ENCODE measurements at regions not wholly inside any gene's neighbourhood (a gene's known extent, or its start where the extent isn't known, plus 50 kb on each side); places are given as distances from the start of the nearest gene placed in this dataset.

DNA sequence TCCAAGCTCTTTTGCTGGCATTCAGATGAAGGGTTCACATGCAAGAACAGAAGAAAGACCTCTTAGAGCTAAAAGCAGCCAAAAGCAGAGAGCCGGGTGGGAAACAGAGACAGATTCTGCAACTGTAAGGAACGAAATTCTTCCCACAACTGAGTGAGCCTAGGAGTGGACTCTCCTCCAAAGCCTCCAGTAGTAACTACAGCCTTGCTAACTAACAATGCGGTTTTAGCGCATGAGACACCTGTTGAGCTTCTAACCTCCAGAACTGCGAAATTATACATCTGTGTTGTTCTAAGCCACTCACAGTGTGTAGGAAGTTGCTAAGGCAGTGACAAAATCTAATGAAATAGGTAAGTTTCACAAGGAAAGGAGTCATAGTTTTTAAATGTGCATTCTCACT is 98.1 kb upstream of the SLITRK1 start:
- no peak for DNase-seq

DNA sequence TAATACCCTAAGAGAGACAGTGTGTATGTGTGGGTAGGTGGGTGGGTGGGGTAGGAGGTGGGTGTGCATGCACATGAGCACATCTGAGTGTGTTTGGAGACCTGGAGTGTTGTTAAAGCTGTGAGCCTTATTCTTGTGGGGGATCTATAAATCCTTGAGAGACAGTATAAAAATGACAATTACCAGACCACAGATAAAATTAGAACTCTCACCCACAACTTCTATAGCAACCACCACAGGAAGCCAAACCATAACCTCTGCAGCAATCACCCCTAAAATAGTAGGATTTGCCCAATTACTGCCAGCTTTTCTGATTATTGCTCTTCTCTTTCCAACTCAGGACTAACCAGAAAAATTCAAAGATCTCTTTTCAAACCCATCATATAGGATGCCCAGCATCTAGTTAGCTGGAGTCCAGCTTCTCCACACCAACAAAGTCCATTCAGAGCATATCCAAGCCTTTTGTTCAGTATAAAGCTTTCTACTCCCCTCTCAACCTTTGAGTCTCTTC is 93.4 kb upstream of the SLITRK1 start:
- DNase-seq: no peak

DNA sequence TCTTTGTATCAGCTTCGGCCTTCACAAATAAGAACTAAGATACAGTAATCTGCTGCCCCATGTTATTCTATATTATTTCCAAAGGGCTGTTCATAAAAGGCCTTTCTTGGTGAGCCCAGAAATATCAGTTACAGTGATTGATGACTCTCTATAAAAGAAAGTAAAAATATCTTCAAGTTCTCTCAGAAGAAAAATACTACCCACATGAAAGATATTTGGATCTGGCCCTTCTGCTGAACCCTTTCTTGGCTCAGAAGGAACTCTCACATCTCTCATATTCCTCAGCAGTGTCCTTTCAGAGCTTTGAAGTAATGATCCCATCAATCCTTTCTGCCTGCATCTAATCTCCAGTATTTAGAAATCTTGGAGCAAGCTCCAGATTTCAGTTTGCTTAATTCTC is 76.3 kb upstream of the SLITRK1 start:
- DNase-seq: no peak

DNA sequence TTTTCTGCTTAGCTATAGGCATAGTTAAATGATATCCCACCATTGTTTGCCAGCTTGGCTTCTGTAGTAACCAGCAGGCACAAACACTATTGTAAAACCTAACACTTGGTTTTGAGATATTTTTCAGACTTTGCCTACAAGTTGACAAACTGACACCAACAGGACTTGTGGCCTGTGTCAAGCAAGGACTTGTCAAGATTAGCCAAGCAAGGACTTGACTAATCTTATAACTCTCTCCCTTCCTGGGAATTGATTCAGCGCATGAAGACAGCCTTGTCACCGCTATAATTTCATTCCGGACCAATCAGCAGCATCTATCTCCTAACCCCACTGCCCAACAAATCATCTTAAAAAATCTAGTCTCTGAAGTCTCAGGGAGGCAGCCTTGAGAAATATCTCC is 72.7 kb upstream of the SLITRK1 start:
- DNase-seq: no peak

DNA sequence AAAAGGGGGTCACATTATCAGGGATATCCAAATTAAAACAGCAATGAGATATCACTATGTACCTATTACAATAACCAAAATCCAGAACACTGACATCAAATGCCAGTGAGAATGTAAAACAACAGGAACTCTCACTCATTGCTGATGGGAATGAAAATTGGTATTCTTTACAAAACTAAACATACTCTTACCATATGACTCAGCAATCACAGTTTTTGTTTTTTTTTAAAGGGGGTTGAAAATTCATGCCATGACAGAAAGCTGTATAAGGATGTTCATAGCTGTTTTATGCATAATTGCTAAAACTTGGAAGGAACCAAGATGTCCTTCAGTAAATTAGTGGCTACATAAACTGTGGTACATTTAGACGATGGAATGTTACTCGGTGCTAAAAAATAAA is 71.6 kb upstream of the SLITRK1 start:
- DNase-seq: no peak

DNA sequence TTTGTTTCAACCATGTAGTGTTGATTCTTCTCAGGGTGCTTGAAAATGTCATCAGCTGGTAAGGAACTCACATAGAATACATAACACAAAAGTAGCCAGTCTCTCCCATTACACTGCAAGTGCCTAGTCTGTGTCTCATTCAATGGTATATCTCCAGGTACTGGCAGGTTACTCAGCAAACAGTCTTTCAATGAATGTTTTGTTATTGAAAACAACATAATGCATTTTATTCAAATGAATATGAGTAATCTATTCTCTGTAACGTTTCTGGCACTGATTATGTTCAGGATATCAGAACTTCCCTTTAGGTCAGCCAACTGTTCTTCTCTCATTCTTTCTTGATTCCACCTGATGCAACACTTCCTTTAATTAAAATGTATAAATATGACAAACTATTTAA is 68.0 kb upstream of the SLITRK1 start:
- DNase-seq: no peak

DNA sequence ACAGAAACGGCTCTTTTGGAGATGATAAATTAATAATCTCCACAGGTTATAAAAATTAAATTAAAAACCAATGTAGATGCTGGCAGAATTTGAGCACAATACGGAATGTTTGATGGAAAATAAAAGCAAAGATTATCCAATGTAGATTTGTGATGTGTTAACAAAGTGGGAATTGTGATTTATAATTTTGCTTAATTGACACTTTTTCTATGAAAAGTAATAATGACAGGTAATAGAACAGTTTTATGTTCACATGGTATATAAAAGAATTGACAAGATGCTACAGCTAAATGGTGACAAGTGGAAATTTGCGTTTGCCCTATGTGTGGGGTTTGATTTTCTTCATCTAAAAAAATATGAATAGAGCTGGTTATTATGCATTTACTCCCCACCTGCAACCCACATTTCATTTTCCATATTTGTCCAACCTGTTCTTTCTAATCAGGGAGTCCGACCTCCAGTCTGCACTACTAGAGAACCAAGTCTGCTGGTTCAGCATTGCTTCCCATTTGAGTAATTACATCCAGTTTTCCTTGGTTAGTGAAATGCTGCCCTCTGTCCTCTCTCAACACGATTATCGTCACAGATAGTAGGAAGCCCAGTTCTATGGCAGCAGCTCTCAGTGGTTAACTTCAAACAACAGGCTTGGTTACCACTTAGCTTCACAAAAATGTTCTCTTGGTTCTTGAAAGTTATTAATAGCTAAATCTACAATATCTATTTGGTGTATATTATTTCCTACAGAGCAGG is 61.4 kb upstream of the SLITRK1 start:
- no peak for DNase-seq

DNA sequence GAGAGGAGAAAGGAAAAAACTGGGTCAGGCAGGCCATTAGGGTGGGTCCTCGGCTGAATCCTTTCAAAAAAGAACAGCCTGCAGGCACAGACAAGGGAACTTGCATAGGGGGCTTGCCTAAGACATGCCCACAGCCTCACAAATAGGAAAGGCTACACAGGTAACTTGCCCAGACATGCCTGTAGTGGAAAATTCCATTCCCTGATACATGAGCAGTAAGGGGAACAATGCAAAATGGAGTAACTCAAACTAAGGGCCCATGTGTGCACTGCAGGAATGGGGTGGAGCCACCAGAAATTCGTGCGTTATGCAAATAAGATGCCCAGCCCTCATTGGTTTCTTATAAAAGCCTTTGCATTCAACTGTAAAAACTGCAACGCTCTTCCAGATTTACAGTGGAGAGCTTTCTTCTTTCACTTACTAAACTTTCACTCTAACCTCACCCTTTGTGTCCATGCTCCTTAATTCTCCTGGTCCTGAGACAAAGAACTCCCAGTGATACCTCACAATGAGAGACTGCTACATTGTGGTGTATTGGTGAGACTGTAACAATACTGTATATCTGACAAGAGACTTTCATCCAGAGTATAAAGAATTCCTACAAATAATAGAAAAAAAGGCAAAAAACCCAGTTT is 59.5 kb upstream of the SLITRK1 start:
- DNase-seq: no peak

DNA sequence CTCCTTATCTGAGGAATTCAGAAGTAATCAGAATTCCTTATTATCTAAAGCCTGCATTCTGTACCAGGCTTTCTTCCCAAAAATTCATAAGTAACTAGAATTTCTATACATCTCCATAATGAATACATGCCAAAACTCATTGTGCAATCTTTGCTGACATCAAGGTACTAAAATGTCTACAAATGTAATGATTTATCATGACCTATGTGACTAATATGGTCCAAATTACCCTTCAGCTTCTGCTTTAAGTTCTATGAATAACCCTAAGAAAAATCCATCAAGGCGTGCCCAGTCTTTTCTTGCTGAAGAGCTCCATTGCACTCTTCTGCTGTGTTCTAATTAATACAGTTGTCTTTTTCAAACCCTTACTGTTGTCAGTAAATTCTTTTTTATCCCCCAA is 58.5 kb upstream of the SLITRK1 start:
- no peak for DNase-seq

DNA sequence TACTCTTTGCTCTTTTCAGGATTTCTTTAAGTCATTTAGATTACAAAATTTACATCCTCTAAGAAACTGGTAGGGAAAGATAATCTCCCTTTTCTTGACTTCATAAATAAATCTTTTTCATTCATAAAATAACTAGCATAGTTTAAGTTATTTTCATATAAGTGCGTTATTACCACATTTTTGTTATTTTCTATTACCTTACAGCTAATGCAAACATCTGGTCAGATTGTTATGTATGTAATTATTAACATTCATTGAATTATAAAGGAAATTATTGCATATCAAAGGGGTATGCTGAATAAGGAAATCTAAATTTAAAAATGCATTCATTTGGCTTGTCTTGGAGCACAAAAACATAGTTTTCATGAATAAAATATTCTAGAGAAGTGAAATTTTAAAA is 55.3 kb upstream of the SLITRK1 start:
- no peak for DNase-seq

DNA sequence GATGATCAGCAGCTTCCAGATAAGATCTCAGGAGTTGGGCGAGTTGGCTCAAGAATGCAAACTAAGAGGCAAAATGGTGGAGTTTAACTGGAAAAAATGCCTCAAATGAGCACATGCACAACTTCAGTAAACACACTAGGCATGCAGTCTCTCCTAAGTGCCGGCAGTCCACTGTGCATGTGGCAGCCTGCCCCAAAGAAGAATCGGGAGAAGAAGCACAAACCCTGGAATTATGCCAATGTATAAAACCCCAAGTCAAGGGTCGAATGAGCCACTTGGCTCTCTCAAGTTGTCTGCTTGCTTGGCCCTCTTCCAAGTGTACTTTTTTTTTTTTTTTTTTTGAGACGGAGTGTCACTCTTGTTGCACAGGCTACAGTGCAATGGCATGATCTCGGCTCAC is 53.3 kb upstream of the SLITRK1 start:
- no peak for DNase-seq
